Glutamatergic neuron (in vitro differentiated cells): ENCODE measurements at regions not wholly inside any gene's neighbourhood (a gene's known extent, or its start where the extent isn't known, plus 50 kb on each side); places are given as distances from the start of the nearest gene placed in this dataset.

ENCODE experiments used
- DNase-seq: peaks from one replicate; pipeline ENCODE4 v3.0.0; 2022
- H3K27ac Mint-ChIP-seq: one replicate; pipeline ENCODE4 v1.8.0; 2020; ENCODE audit warnings: mild to moderate bottlenecking, mixed read lengths, inconsistent platforms; ENCODE audit not compliant: unreplicated experiment
- H3K27me3 Mint-ChIP-seq: one replicate; pipeline ENCODE4 v1.8.0; 2020; ENCODE audit warnings: mild to moderate bottlenecking, moderate library complexity, mixed read lengths, inconsistent platforms; ENCODE audit not compliant: unreplicated experiment
- H3K36me3 Mint-ChIP-seq: one replicate; pipeline ENCODE4 v1.8.0; 2020; ENCODE audit warnings: mild to moderate bottlenecking, mixed read lengths, inconsistent platforms; ENCODE audit not compliant: unreplicated experiment
- H3K4me1 Mint-ChIP-seq: one replicate; pipeline ENCODE4 v1.8.0; 2020; ENCODE audit warnings: mild to moderate bottlenecking, low read depth, mixed read lengths, inconsistent platforms; ENCODE audit not compliant: unreplicated experiment
- H3K4me3 Mint-ChIP-seq: one replicate; pipeline ENCODE4 v1.8.0; 2020; ENCODE audit warnings: mild to moderate bottlenecking, mixed read lengths, inconsistent platforms; ENCODE audit not compliant: unreplicated experiment
- H3K9me3 Mint-ChIP-seq: one replicate; pipeline ENCODE4 v1.8.0; 2020; ENCODE audit warnings: mild to moderate bottlenecking, moderate library complexity, mixed read lengths, inconsistent platforms; ENCODE audit not compliant: unreplicated experiment
- TF ChIP-seq, protein P1 (sequence below): fragments of 200-600 bp; sonication (generic); IDR thresholded peaks from one replicate; pipeline ENCODE4 v1.5.0; 2021; ENCODE audit not compliant: partially characterized antibody, unreplicated experiment

DNA sequence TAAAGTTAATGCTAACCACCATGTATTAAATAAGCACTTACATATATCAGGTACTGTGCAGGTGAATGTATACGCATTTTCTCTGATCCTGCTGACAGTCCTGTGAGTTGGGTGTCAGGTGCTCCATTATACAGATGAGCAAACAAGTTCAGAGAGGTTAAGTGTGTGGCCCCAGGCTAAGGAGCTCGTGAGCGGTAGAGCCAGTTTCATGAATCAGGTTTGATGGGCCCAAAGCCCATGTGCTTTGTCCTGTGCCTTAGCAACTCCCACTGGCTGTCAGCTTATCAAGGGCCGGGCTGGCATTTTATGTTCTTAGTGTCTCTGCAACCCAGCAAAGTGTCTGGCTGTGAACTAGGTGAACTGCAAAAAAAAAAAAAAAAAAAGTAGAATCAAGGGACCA lies 701.2 kb upstream of the TBX3 start:
- H3K4me3 Mint-ChIP-seq, result no peak overlapping the region
- no peak overlapping the region for H3K27ac Mint-ChIP-seq
- DNase-seq, result no peak
- no peaks in the 10 kb centered on the region for H3K9me3 Mint-ChIP-seq
- no peaks in the 10 kb centered on the region for H3K36me3 Mint-ChIP-seq
- H3K27me3 Mint-ChIP-seq, result peaks cover 2% of the 10 kb centered on the region
- TF ChIP-seq, protein P1, sequence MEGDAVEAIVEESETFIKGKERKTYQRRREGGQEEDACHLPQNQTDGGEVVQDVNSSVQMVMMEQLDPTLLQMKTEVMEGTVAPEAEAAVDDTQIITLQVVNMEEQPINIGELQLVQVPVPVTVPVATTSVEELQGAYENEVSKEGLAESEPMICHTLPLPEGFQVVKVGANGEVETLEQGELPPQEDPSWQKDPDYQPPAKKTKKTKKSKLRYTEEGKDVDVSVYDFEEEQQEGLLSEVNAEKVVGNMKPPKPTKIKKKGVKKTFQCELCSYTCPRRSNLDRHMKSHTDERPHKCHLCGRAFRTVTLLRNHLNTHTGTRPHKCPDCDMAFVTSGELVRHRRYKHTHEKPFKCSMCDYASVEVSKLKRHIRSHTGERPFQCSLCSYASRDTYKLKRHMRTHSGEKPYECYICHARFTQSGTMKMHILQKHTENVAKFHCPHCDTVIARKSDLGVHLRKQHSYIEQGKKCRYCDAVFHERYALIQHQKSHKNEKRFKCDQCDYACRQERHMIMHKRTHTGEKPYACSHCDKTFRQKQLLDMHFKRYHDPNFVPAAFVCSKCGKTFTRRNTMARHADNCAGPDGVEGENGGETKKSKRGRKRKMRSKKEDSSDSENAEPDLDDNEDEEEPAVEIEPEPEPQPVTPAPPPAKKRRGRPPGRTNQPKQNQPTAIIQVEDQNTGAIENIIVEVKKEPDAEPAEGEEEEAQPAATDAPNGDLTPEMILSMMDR, result no peak
- peaks cover 10% of the 10 kb centered on the region for H3K4me1 Mint-ChIP-seq

DNA sequence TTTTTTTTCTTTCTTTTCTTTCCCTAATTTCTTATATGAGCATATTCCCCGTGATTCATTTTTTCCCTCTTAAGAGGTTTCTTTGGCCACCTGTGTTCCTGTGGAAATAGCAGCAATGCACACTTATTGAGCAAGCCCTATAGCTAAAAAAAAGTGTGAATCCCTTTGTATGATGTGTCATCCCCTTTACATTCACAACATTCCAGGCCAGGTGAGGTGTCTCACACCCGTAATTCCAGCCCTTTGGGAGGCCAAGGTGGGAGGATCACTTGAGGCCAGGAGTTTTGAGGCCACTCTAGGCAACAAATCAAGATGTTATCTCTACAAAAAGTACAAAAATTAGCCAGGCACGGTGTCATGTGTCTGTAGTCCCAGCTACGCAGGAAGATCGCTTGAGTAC lies 700.4 kb upstream of the TBX3 start:
- no peak overlapping the region for H3K27ac Mint-ChIP-seq
- TF ChIP-seq, protein P1, result no peak
- H3K27me3 Mint-ChIP-seq, result peaks cover 2% of the 10 kb centered on the region
- peaks cover 10% of the 10 kb centered on the region for H3K4me1 Mint-ChIP-seq
- no peak overlapping the region for H3K4me3 Mint-ChIP-seq
- no peak for DNase-seq
- H3K9me3 Mint-ChIP-seq, result no peaks in the 10 kb centered on the region
- no peaks in the 10 kb centered on the region for H3K36me3 Mint-ChIP-seq

DNA sequence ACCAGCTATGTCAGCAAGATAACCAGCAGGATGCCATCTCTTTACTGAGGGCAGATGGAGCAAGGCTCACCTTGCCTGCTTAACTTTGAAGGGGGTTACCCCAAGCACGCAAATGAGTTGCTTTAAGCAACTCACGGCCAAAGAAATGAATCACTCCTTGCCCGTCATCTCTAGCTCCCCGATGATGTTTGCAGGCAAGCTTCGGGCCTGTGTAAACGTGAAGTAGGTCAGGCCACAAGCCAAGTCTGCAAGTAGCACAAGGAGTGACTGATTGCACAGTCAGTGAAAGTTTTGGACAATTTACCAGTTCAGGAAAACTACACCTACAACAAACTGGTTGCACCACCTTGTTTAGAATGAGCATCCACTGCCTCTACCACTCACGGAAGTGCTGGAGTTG lies 699.7 kb upstream of the TBX3 start:
- Mint-ChIP-seq H3K4me1 (peaks cover 10% of the 10 kb centered on the region), H3K27me3 (peaks cover 2% of the 10 kb centered on the region)
- TF ChIP-seq, protein P1, result no peak

DNA sequence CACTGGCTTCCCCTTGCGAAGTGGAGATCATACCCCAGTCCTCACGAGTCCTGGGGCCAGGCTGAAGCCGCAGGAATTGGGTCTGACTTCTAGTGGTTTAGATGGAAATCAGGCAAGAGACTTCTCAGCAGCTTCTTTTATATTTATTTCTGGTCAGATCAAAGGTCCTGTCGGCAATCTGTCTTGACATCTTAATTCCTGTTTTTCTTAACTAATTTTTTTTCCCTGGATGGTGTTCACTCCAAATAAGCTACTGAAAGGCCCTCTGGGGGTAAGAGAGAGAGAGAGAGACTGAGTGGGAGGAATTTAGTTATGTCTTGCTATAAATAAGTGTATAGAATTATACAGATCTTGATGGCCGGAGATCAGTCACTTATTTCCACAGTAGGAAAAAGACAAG lies 698.7 kb upstream of the TBX3 start:
- no peaks in the 10 kb centered on the region for H3K9me3 Mint-ChIP-seq
- no peak overlapping the region for H3K27ac Mint-ChIP-seq
- peaks cover 10% of the 10 kb centered on the region for H3K4me1 Mint-ChIP-seq
- no peak overlapping the region for H3K4me3 Mint-ChIP-seq
- H3K36me3 Mint-ChIP-seq, result no peaks in the 10 kb centered on the region
- DNase-seq, result no peak
- H3K27me3 Mint-ChIP-seq, result peaks cover 2% of the 10 kb centered on the region
- TF ChIP-seq, protein P1, result no peak

More for the DNA sequence above, 699.7 kb upstream of the TBX3 start:
- no peak for DNase-seq
- Mint-ChIP-seq H3K36me3 (no peaks in the 10 kb centered on the region), H3K27ac (no peak overlapping the region), H3K4me3 (no peak overlapping the region), H3K9me3 (no peaks in the 10 kb centered on the region)

DNA sequence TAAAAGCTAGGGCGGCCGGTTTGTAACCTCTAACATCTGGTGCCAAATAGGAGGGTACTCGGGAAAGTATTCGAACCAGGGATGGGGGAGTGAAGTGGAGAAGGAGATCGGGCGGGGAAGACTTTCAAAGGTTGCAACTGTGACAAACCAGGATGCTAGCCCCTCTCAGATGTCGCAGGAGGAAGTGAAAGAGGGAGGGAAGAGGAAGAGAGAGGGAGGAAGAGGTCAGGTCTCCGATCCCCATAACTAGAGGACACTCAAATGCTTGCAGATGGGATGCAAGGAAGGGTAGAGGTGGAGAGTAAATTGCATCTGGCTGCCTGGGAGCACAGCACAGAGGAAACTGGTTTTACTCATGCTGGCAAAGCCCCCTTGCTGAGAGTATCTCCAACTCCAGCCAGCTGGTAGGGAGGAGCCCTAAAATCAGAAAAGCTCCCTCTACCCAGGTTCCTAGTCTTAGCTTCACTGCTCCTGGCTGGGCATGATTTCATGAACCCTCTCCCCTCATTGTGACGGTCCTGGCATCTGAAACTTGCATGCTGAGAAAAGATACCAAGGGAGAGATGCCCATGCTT lies 696.7 kb upstream of the TBX3 start:
- Mint-ChIP-seq H3K27ac (no peak overlapping the region), H3K4me3 (no peak overlapping the region), H3K27me3 (peaks cover 2% of the 10 kb centered on the region), H3K4me1 (peaks cover 4% of the 10 kb centered on the region), H3K9me3 (no peaks in the 10 kb centered on the region), H3K36me3 (no peaks in the 10 kb centered on the region)
- DNase-seq, result no peak
- TF ChIP-seq, protein P1, result no peak
